IMR-90 (cell line): ENCODE measurements at regions not wholly inside any gene's neighbourhood (a gene's known extent, or its start where the extent isn't known, plus 50 kb on each side); places are given as distances from the start of the nearest gene placed in this dataset.

Experiments
- ATAC-seq: fragments of 200-7000 bp; cut with Tn5 transposase; 2 replicates; pipeline ENCODE4 v1.9.1; 2020; ENCODE audit warnings: low read depth, mild to moderate bottlenecking, moderate library complexity
- BruUV-seq: library from RNA; stranded (reverse); fragments of 400-500 nt; replicated peaks from 2 replicates; lab custom pipeline; 2021; lab: Mats Ljungman, UMichigan
- CTCF ChIA-PET: fragments of 300-600 bp; formaldehyde crosslinking; extraction: SDS; loops from one replicate; lab custom pipeline; 2021; ENCODE audit warnings: antibody characterized with exemption; lab: Yijun Ruan, JAX
- POLR2A ChIA-PET: fragments of 300-600 bp; sonication (Branson Sonifier 250); formaldehyde crosslinking; loops from one replicate; lab custom pipeline; 2022; ENCODE audit warnings: antibody characterized with exemption; ENCODE audit not compliant: unreplicated experiment; lab: Charles Lee
- DNase-seq: peaks from one replicate; pipeline ENCODE4 v3.0.0; 2013
- H2AFZ ChIP-seq: replicated peaks from 2 replicates; pipeline ENCODE3; 2013; ENCODE audit warnings: low read length, mild to moderate bottlenecking; ENCODE audit not compliant: poor library complexity
- H2AK5ac ChIP-seq: 2 replicates; pipeline ENCODE4 v1.6.1; 2013; ENCODE audit warnings: low read depth, low read length, inconsistent platforms
- H2AK9ac ChIP-seq: replicated peaks from 2 replicates; pipeline ENCODE3; 2013; ENCODE audit warnings: mild to moderate bottlenecking, low read depth, low read length, moderate library complexity; ENCODE audit not compliant: poor library complexity
- H2BK120ac ChIP-seq: 2 replicates; pipeline ENCODE4 v1.6.1; 2013; ENCODE audit warnings: low read depth, low read length, inconsistent platforms
- H2BK15ac ChIP-seq: 3 replicates; pipeline ENCODE4 v1.6.1; 2013; ENCODE audit warnings: low read depth, low read length, inconsistent platforms
- H2BK20ac ChIP-seq: 2 replicates; pipeline ENCODE4 v1.6.1; 2013; ENCODE audit warnings: low read depth, mild to moderate bottlenecking, inconsistent platforms, low read length, moderate library complexity
- H2BK5ac ChIP-seq: 2 replicates; pipeline ENCODE4 v1.6.1; 2013; ENCODE audit warnings: mild to moderate bottlenecking, low read depth, low read length, inconsistent platforms; ENCODE audit not compliant: poor library complexity, severe bottlenecking
- H3K14ac ChIP-seq: replicated peaks from 2 replicates; pipeline ENCODE4 v1.6.1; 2013; ENCODE audit warnings: low read depth, low read length, inconsistent platforms
- H3K18ac ChIP-seq: 2 replicates; pipeline ENCODE4 v1.6.1; 2013; ENCODE audit warnings: low read depth, low read length, control low read depth
- H3K23ac ChIP-seq: 2 replicates; pipeline ENCODE4 v1.6.1; 2013; ENCODE audit warnings: low read depth, low read length, inconsistent platforms
- H3K27ac ChIP-seq: 2 replicates; pipeline ENCODE4 v1.5.1; 2013; ENCODE audit warnings: mild to moderate bottlenecking, control low read depth, low read length; ENCODE audit not compliant: insufficient read depth
- H3K27me3 ChIP-seq: 2 replicates; pipeline ENCODE4 v1.6.1; 2013; ENCODE audit warnings: low read length; ENCODE audit not compliant: control insufficient read depth, insufficient read depth
- H3K36me3 ChIP-seq: 2 replicates; pipeline ENCODE4 v1.6.1; 2013; ENCODE audit warnings: low read length, mixed read lengths; ENCODE audit not compliant: control insufficient read depth, insufficient read depth
- H3K4ac ChIP-seq: 2 replicates; pipeline ENCODE4 v1.6.1; 2013; ENCODE audit warnings: low read depth, low read length, inconsistent platforms
- H3K4me1 ChIP-seq: 2 replicates; pipeline ENCODE4 v1.6.1; 2013; ENCODE audit warnings: low read length, mixed read lengths; ENCODE audit not compliant: control insufficient read depth, insufficient read depth
- H3K4me2 ChIP-seq: 2 replicates; pipeline ENCODE4 v1.6.1; 2013; ENCODE audit warnings: low read depth, mild to moderate bottlenecking, control low read depth, low read length, moderate library complexity
- H3K4me3 ChIP-seq: 2 replicates; pipeline ENCODE4 v1.5.1; 2013; ENCODE audit warnings: low read depth, mild to moderate bottlenecking, control low read depth, low read length, moderate library complexity; ENCODE audit not compliant: insufficient read depth
- H3K56ac ChIP-seq: 2 replicates; pipeline ENCODE4 v1.6.1; 2013; ENCODE audit warnings: low read length, inconsistent platforms; ENCODE audit not compliant: insufficient read depth; ENCODE audit errors: extremely low read depth
- H3K79me1 ChIP-seq, 2 experiments: 2 replicates each; pipeline ENCODE4 v1.6.1; 2013; ENCODE audit warnings: low read length in 2 of 2, inconsistent platforms in 1 of 2, low read depth in 1 of 2
- H3K9ac ChIP-seq: 2 replicates; pipeline ENCODE4 v1.6.1; 2013; ENCODE audit warnings: low read depth, low read length, control low read depth
- H3K9me1 ChIP-seq: 2 replicates; pipeline ENCODE4 v1.6.1; 2013; ENCODE audit warnings: low read length, inconsistent platforms; ENCODE audit not compliant: insufficient read depth
- H3K9me3 ChIP-seq: 2 replicates; pipeline ENCODE4 v1.6.1; 2013; ENCODE audit warnings: low read length; ENCODE audit not compliant: control insufficient read depth, insufficient read depth
- H4K20me1 ChIP-seq: 2 replicates; pipeline ENCODE4 v1.6.1; 2013; ENCODE audit warnings: low read length, inconsistent platforms; ENCODE audit not compliant: insufficient read depth
- H4K5ac ChIP-seq: 2 replicates; pipeline ENCODE4 v1.6.1; 2013; ENCODE audit warnings: mild to moderate bottlenecking, low read depth, low read length, control low read depth
- H4K8ac ChIP-seq, 2 experiments: 2 replicates each; pipeline ENCODE4 v1.6.1; 2013; ENCODE audit warnings: low read depth in 2 of 2, low read length in 2 of 2, control low read depth in 1 of 2, inconsistent platforms in 1 of 2
- H4K91ac ChIP-seq: 2 replicates; pipeline ENCODE4 v1.6.1; 2013; ENCODE audit warnings: low read depth, low read length, inconsistent platforms; ENCODE audit not compliant: insufficient read depth
- BHLHE40 ChIP-seq: fragments of 150-350 bp; IDR thresholded peaks from 2 replicates; pipeline ENCODE4 v1.6.1; 2016; ENCODE audit warnings: mild to moderate bottlenecking, low read depth, low read length
- CEBPB ChIP-seq: IDR thresholded peaks from 2 replicates; pipeline ENCODE4 v1.6.1; 2012; ENCODE audit warnings: low read depth, low read length, improper control_type of control experiment
- NFE2L2 ChIP-seq: fragments of 150-350 bp; IDR thresholded peaks from 2 replicates; pipeline ENCODE4 v1.6.1; 2016; ENCODE audit warnings: low read depth, mild to moderate bottlenecking, low read length
- POLR2A ChIP-seq: IDR thresholded peaks from 2 replicates; pipeline ENCODE4 v1.6.1; 2012; ENCODE audit warnings: mild to moderate bottlenecking, low read depth, low read length
- RAD21 ChIP-seq: IDR thresholded peaks from 2 replicates; pipeline ENCODE4 v1.6.1; 2012; ENCODE audit warnings: low read length, improper control_type of control experiment
- RCOR1 ChIP-seq: IDR thresholded peaks from 2 replicates; pipeline ENCODE4 v1.6.1; 2012; ENCODE audit warnings: mild to moderate bottlenecking, low read length, improper control_type of control experiment; ENCODE audit not compliant: insufficient replicate concordance
- RFX5 ChIP-seq: IDR thresholded peaks from 2 replicates; pipeline ENCODE4 v1.8.0; 2012; ENCODE audit warnings: low read depth, mild to moderate bottlenecking, low read length, moderate library complexity
- WGBS, 2 experiments: methylation state at CpG; one replicate each; pipeline versions ENCODE4 v1.1.5 to v1.1.7; 2013; ENCODE audit warnings: missing lambda C conversion rate in 2 of 2; ENCODE audit not compliant: insufficient read length in 1 of 2; ENCODE audit errors: extremely low coverage in 2 of 2; 5-methylcytosine and 5-hydroxymethylcytosine counted together
- dilution Hi-C: fragments of 300-500 bp; cut with HindIII; formaldehyde crosslinking; loops from one replicate; pipeline ENCODE4 v1.14.3; 2018; ENCODE audit warnings: low sequenced_read_pairs; ENCODE audit not compliant: unreplicated experiment
- in situ Hi-C: fragments of 300-500 bp; cut with MboI; formaldehyde crosslinking; loops from 3 replicates; pipeline ENCODE4 v1.14.3; 2019; ENCODE audit warnings: low sequenced_read_pairs, inconsistent platforms, mixed read lengths
- intact Hi-C: fragments of 100-400 bp; cut with micrococcal nuclease; formaldehyde crosslinking; loops from 2 replicates; pipeline ENCODE4 v1.10.0; 2022

DNA sequence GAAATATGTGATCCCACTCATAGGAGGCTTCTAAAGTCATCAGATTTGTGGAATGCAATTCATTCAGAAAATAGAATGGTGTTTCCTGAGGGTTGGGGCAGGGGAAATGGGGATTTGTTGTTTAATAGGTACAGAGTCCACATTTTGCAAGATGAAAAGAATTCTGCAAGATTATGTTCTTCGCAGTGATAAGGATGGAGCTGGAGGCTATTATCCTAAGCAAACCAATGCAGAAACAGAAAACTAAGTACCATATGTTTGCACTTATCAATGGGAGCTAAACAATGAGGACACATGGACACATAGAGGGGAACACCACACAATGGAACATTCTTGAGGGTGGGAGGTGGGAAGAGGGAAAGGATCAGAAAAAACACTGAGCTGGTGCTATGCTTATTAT lies 144.3 kb upstream of the NLGN4X start:
- Histone ChIP-seq H2BK15ac (no peak overlapping the region), H3K14ac (no peak overlapping the region), H3K9me3 (peaks cover 7% of the 10 kb centered on the region), H3K27me3 (no peaks in the 10 kb centered on the region), H2BK20ac (no peak overlapping the region), H2BK5ac (no peak overlapping the region), H3K23ac (no peak overlapping the region), H2AK5ac (no peak overlapping the region), H3K4me3 (no peak overlapping the region), H2BK120ac (no peak overlapping the region), H3K36me3 (no peaks in the 10 kb centered on the region), H3K9me1 (no peaks in the 10 kb centered on the region), H3K27ac (no peak overlapping the region), H2AFZ (no peak overlapping the region), H3K4me2 (no peak overlapping the region), H3K9ac (no peak overlapping the region), H3K56ac (no peak overlapping the region), H3K18ac (no peak overlapping the region), H4K91ac (no peak overlapping the region), H3K79me1 (no peaks in the 10 kb centered on the region), H3K4ac (no peak overlapping the region), H4K5ac (no peak overlapping the region), H2AK9ac (no peak overlapping the region), H4K20me1 (no peaks in the 10 kb centered on the region), H3K4me1 (no peaks in the 10 kb centered on the region), H4K8ac (no peak overlapping the region)
- POLR2A ChIA-PET: no interaction called here
- CTCF ChIA-PET: no interaction called here
- TF ChIP-seq CEBPB (no peak), RAD21 (no peak), RCOR1 (no peak), POLR2A (no peak), RFX5 (no peak), NFE2L2 (no peak), BHLHE40 (no peak)
- ATAC-seq (no peak), DNase-seq (no peak)
- WGBS, 2 experiments: no CpG with 5 or more reads among the region's 1 CpG
- dilution Hi-C loops: no loop called here
- intact Hi-C loops: no loop called here
- in situ Hi-C loops: no loop called here
- no TSS peak for BruUV-seq
